Left renal pelvis (tissue), 4 donors: ENCODE measurements at regions not wholly inside any gene's neighbourhood (a gene's known extent, or its start where the extent isn't known, plus 50 kb on each side); places are given as distances from the start of the nearest gene placed in this dataset.
A peak's percentile ranks its signal among the peaks of the same experiment; 100 is the strongest.

ENCODE experiments used
- DNase-seq, 4 donors: peaks; one replicate each; pipeline ENCODE4 v3.0.0-alpha.2; 2013; ENCODE audit warnings: low read depth in 4 of 4, low spot score in 3 of 4

DNA sequence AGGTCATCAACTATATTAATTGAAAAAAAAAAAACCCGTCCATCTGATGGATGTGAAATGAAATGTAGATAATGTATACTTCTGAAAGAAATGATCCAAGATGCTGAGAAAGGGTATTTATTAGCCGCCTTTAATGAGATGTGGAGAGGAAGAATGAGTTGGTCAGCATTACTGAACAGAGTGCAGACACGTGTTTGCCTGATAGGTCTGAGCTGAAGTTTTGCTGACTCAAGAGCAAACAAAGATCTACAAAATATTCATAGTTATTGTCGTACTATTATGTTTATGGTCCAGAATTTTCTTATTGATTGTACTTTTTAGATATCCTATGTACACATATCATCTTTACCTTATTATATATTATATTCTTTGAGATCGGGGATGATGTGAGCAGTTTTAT, 235.3 kb downstream of the RDH14 start:
- no peak for DNase-seq

GRCh38 chr2:18319987-18320386, 240.5 kb downstream of the RDH14 start:
- DNase-seq = no peak

DNA sequence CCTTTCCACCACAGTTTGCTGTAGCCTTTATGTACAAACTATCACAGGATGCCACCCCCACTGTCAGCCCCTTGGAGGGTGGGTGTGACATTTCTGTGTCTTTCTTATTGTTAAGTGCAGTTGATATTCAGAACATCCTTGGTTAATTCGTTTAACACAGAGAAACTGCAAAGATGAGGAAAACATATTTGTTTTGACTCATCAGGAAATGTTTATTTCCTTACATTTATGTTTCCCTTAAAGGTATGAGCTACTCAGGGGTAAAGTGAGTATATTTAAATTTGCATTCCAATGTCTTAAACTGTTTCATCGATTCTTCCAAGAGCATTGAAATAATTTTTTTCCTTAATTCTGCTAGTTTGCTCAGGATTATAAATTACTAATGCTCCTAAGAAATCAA, 243.4 kb downstream of the RDH14 start:
- no peak for DNase-seq

GRCh38 chr2:18312818-18313217, 247.6 kb downstream of the RDH14 start:
- no peak for DNase-seq

- peak; percentile 14 to 63 (median 40) for DNase-seq
These were observed 248.8 kb downstream of the RDH14 start for GRCh38 chr2:18311420-18312195.

DNA sequence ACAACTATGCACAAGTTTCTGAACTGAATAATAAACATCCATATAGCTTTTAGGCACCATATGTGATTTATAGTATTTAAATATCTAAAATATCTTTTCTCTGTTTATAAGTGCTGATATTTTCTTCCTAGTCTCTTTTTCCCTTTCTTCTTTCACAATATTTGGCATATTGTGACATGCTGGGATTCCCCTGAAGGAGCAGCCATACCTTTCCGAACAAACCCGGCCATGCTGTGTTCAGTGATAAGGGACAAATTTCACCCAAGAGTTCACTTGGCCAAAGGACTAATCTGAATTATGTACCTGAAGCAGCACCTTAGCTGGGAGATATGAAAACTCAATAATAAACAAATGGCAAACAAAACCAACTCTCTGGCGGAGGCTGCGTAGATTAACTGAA, 250.8 kb downstream of the RDH14 start:
- DNase-seq = no peak

DNA sequence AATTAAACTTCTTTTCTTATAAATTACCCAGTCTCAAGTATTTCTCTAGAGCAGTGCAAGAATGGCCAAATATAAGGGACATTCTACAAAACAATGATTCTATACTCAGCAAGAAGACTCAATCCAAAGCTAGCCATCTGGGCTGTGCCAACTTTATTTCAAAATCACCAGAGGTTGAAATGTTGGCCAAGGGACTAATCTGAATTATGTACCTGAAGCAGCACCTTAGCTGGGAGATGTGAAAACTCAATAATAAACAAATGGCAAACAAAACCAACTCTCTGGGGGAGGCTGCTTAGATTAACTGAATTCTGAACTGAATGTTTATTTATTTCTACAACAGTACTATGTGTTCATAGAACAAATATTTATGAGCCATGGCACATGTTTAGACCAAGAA, 251.3 kb downstream of the RDH14 start:
- DNase-seq = no peak

DNA sequence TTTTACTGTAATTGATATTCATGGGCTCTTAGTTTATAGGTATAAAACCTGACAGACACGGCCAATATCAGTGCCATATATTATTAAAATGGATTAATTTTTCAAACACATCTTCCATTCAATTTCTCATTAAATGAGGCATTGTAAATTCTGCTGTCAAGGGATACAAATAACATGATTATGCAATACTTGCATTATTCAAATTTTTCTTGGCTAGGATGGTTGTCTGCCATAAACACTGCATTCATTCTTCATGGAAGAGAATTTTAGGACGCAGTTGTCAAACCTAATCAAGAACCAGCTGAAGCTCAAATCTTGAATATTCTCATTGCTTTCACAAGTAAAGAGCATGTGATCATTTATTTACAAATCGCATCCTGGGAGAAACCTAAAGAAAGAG, 255.6 kb downstream of the RDH14 start:
- no peak for DNase-seq

GRCh38 chr2:18301421-18302139, 258.9 kb downstream of the RDH14 start:
- DNase-seq = no peak

DNA sequence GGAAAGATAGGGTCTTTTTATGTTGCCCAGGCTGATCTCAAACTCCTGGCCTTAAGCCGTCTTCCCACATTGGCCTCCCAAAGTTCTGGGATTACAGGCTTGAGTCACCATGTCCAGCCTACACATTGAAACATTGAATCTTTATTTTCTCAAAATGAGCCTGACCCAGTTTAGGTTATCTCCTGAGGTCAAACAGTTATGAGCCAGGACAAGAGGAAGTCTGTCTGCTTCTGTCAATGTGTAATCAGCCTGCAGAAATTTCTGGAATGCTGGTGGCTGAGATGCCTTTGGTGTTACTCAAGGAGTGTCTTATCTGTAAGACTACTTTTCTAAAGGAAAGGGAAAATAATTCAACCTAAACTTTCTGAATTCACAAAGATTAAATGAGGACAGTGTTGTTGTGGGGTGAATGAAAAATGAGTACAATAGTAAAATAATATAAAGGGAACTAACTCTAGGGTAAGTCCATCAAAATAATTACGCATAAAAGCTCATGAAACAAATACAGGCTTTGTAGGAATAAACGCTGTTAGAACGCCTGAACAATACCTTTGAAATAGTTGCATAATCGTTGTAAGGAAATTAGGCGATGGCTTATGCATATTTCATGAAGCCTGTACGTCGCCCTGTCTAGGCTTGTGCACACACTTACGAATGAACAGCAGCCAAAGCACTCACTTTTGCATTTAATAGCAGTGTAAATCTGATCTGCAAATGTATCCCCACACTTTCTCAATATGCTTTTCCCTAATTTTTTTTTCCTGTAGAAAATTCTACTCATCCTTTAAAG, 260.8 kb downstream of the RDH14 start:
- no peak for DNase-seq

GRCh38 chr2:18297534-18298058, 262.9 kb downstream of the RDH14 start:
- no peak for DNase-seq

DNA sequence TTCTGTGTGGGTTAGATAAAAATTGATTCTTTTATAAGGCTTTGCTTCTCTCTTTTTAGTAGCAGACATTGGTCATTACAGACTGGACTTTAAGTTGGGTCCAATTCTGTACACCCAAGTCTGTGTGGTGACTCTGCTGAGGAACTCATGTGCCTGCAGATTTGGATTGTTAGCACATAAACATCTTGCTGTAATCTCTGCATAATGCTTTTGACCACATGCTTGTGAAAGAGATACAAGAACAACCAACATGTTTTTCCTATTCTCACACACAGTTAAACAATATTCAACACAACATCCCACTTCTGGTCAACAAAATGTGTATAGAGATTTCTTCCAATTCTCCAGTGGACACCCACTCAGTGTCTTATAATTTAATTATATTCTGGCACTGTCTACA, 270.1 kb downstream of the RDH14 start:
- no peak for DNase-seq

- DNase-seq = no peak
These were observed 273.6 kb downstream of the RDH14 start for GRCh38 chr2:18286897-18287296.

GRCh38 chr2:18284331-18284730, 276.1 kb downstream of the RDH14 start:
- DNase-seq = no peak

GRCh38 chr2:18282026-18282425, 278.4 kb downstream of the RDH14 start:
- no peak for DNase-seq

GRCh38 chr2:18276583-18277075, 283.8 kb downstream of the RDH14 start:
- DNase-seq = no peak

- no peak for DNase-seq
These were observed 287.2 kb downstream of the RDH14 start for GRCh38 chr2:18273205-18273604.

DNA sequence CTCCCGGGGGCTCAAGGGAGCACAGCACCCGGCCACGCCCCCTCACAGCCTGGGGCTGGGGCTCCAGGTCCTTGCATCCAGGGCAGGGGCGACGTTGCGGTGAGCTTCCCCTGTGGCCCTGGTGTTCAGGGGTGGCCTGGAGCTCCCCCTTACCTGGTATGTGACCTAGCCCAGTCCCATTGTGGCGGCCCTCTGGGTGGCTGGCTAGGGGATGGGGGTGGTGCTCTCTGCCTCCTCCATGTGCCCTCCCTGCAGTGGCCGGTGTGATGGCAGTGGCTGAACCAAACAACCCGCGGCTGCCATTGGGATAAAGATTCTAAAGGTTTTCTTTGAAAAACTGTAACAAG, 288.3 kb downstream of the RDH14 start:
- no peak for DNase-seq

GRCh38 chr2:18271370-18272147, 288.9 kb downstream of the RDH14 start:
- DNase-seq = no peak

GRCh38 chr2:18268400-18268799, 292.1 kb downstream of the RDH14 start:
- no peak for DNase-seq
